Kidney (tissue), 13 donors: ENCODE measurements at regions not wholly inside any gene's neighbourhood (a gene's known extent, or its start where the extent isn't known, plus 50 kb on each side); places are given as distances from the start of the nearest gene placed in this dataset.
"Not testable (repeated sequence)": the region's sequence is repeated elsewhere in the genome, so short reads cannot be mapped to it uniquely, and the experiment has no call there.

ENCODE experiments used
- DNase-seq, 5 donors: peaks; one replicate each; pipeline ENCODE4 v3.0.0-alpha.2; 2013 to 2020
- FAIRE-seq: peaks from 2 replicates; lab custom pipeline; 2012; peaks lifted over from hg19 to GRCh38; lab: Jason Lieb, UNC
- H3K27ac ChIP-seq, 2 donors: one replicate each; pipeline ENCODE4 v1.7.0; 2013; ENCODE audit warnings: low read depth in 2 of 2, low read length in 2 of 2, inconsistent platforms in 1 of 2
- H3K27me3 ChIP-seq: one replicate; pipeline ENCODE4 v1.7.1; 2013; ENCODE audit warnings: low read length, inconsistent platforms; ENCODE audit not compliant: control insufficient read depth, insufficient read depth
- H3K36me3 ChIP-seq, 3 donors: one replicate each; pipeline versions ENCODE4 v1.7.0 to v1.7.1; 2013; ENCODE audit warnings: low read length in 3 of 3, control low read depth in 1 of 3, inconsistent platforms in 1 of 3; ENCODE audit not compliant: insufficient read depth in 3 of 3, control insufficient read depth in 2 of 3
- H3K4me1 ChIP-seq, 3 donors: one replicate each; pipeline versions ENCODE4 v1.7.0 to v1.7.1; 2013; ENCODE audit warnings: low read length in 3 of 3, inconsistent platforms in 1 of 3, low read depth in 1 of 3; ENCODE audit not compliant: control insufficient read depth in 2 of 3, insufficient read depth in 2 of 3
- H3K4me3 ChIP-seq, 3 donors: one replicate each; pipeline versions ENCODE4 v1.7.0 to v1.8.1; 2013; ENCODE audit warnings: low read length in 3 of 3, control low read depth in 1 of 3, inconsistent platforms in 1 of 3
- H3K9ac ChIP-seq, 3 donors: one replicate each; pipeline versions ENCODE4 v1.7.0 to v1.7.1; 2013; ENCODE audit warnings: low read length in 3 of 3, control low read depth in 1 of 3, inconsistent platforms in 1 of 3
- H3K9me3 ChIP-seq, 3 donors: one replicate each; pipeline versions ENCODE4 v1.7.0 to v1.7.1; 2013; ENCODE audit warnings: low read length in 3 of 3, control low read depth in 1 of 3, inconsistent platforms in 1 of 3; ENCODE audit not compliant: control insufficient read depth in 2 of 3, insufficient read depth in 1 of 3
- intact Hi-C: fragments of 100-400 bp; cut with DNase I; formaldehyde crosslinking; loops from one replicate; pipeline ENCODE4 v1.11.1; 2022
- TF ChIP-seq, protein P1 (sequence below): IDR thresholded peaks from 3 replicates; pipeline ENCODE4 v1.5.1; 2012; ENCODE audit warnings: mild to moderate bottlenecking, moderate library complexity, borderline replicate concordance; ENCODE audit not compliant: insufficient read depth; ENCODE audit errors: extremely low read depth
- donor health status: control.
- donor health status: control.
- donor health status: control.
- donor health status: control.
- donor health status: control.
- donor health status: DM: yes; HTN: yes; CAD: no.
- donor health status: Normal renal cell carcinoma (clear cell type).

DNA sequence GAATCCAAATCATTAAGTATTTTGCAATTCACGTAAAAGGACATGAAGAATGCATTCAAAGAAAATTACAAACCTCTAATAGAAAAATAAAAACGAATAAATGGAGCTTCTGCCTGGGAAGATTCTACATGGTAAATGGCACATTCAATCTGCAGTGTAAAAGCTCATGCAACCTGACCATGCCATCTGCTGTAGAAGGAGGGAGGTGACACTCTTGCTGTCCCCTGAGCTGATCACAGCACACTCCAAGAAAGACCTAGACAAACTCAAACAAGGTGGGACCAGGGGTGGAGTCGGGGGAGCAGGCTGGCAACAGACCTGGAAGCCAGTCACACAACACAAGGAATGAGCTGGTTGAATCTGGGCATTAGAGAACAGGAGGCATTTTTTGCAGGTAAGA is 101.8 kb downstream of the BDH1 start:
- H3K27ac ChIP-seq: no peak overlapping the region
- H3K9ac ChIP-seq: no peak overlapping the region
- H3K4me1 ChIP-seq: peaks cover 0 to 3% (median 0%) of the 10 kb centered on the region in 3 donors
- TF ChIP-seq, protein P1, sequence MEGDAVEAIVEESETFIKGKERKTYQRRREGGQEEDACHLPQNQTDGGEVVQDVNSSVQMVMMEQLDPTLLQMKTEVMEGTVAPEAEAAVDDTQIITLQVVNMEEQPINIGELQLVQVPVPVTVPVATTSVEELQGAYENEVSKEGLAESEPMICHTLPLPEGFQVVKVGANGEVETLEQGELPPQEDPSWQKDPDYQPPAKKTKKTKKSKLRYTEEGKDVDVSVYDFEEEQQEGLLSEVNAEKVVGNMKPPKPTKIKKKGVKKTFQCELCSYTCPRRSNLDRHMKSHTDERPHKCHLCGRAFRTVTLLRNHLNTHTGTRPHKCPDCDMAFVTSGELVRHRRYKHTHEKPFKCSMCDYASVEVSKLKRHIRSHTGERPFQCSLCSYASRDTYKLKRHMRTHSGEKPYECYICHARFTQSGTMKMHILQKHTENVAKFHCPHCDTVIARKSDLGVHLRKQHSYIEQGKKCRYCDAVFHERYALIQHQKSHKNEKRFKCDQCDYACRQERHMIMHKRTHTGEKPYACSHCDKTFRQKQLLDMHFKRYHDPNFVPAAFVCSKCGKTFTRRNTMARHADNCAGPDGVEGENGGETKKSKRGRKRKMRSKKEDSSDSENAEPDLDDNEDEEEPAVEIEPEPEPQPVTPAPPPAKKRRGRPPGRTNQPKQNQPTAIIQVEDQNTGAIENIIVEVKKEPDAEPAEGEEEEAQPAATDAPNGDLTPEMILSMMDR: no peak
- intact Hi-C loops: no loop called here
- DNase-seq: no peak
- H3K27me3 ChIP-seq: no peaks in the 10 kb centered on the region
- no peaks in the 10 kb centered on the region for H3K9me3 ChIP-seq
- FAIRE-seq: no peak
- H3K4me3 ChIP-seq: no peak overlapping the region
- no peaks in the 10 kb centered on the region for H3K36me3 ChIP-seq

DNA sequence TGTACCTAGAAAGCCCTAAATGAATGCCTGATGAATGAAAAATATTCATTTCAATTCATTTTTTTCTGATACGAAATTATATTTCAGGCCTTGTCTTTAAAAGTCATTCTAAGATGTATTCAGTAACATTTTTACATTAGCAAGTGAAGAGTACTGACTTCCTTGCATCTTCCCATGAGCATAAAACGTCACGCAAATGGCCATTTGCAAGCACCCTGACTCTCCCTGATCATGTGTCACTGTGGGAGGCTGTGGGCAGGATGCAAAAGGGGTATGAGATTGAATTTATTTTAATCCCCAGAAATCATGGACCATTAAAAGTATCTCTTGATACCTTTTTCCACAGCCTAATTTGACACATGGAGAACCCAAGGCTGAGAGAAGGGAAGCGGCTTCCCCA is 105.0 kb downstream of the BDH1 start:
- Histone ChIP-seq H3K36me3 (no peaks in the 10 kb centered on the region), H3K27me3 (no peaks in the 10 kb centered on the region), H3K27ac (no peak overlapping the region), H3K9me3 (no peaks in the 10 kb centered on the region), H3K4me3 (no peak overlapping the region), H3K9ac (no peak overlapping the region), H3K4me1 (no peaks in the 10 kb centered on the region)
- FAIRE-seq (no peak), DNase-seq (no peak)
- TF ChIP-seq, protein P1: no peak
- intact Hi-C loops: no loop called here

DNA sequence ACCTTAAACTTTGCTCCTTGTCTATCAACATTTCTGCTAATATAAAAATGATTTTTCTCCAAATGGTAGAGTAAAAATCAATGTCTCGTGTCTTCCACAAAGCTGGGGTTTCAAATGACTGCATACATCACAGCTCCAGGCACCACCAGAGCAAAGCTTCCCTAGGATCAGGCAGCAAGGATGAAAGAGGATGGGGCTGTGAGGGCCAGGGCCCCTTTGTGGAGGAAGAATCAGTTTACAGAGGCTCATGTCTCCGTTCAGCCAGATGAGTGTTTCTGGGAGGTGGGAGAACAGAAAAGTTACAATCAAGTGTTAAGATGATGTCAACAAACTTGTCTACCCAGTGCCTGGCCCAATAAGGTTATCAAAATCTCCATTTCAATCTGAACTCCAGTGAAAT is 105.5 kb downstream of the BDH1 start:
- no peak for FAIRE-seq
- intact Hi-C loops: no loop called here
- Histone ChIP-seq H3K36me3 (no peaks in the 10 kb centered on the region), H3K9me3 (no peaks in the 10 kb centered on the region), H3K9ac (no peak overlapping the region), H3K27ac (no peak overlapping the region), H3K4me1 (no peaks in the 10 kb centered on the region), H3K27me3 (no peaks in the 10 kb centered on the region), H3K4me3 (no peak overlapping the region)
- TF ChIP-seq, protein P1: no peak
- DNase-seq: peak in 2 of 5 donors; percentile 35 to 58

DNA sequence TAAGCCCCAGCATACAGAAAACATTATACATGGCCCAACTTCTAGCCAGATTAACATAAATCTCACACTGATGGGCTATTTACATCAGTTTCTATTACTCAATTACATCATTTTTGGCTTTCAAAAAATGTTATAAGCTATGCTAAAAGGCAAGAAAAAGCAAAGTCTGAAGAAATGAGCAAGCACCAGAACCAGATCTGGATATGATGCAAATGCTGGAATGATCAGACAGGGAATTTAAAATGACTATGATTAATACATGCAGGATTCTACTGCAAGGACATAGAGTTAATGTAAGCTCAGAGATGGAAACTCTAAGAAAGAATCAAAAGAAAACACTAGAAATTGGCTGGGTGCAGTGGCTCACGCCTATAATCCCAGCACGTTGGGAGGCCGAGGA is 106.6 kb downstream of the BDH1 start:
- H3K27me3 ChIP-seq, H3K4me3 ChIP-seq, H3K9me3 ChIP-seq, H3K27ac ChIP-seq, H3K36me3 ChIP-seq, intact Hi-C loops, H3K4me1 ChIP-seq, FAIRE-seq, H3K9ac ChIP-seq, DNase-seq: not testable (repeated sequence)

DNA sequence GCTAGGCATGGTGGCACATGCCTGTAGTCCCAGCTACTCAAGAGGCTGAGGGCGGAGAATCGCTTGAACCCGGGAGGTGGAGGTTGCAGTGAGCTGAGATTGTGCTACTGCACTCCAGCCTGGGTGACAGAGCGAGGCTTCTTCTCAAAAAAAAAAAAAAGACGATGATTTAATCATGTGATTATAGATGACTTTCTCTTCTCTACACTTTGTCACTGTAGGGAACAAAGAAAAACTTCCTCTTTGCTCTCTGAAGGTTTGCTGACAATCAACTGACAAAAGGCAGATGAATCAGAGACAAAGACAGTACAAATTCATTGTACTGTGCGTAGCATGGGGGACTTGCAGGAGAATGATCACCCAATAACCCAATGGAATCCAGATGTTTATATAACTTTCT is 108.0 kb downstream of the BDH1 start:
- H3K9ac ChIP-seq, intact Hi-C loops, H3K36me3 ChIP-seq, H3K27me3 ChIP-seq, H3K27ac ChIP-seq, DNase-seq, H3K4me3 ChIP-seq, H3K9me3 ChIP-seq, H3K4me1 ChIP-seq, FAIRE-seq: not testable (repeated sequence)
